ENCODE measurements at regions not wholly inside any gene's neighbourhood (a gene's known extent, or its start where the extent isn't known, plus 50 kb on each side); places are given as distances from the start of the nearest gene placed in this dataset.
"Not testable (repeated sequence)": the region's sequence is repeated elsewhere in the genome, so short reads cannot be mapped to it uniquely, and the experiment has no call there.

DNA sequence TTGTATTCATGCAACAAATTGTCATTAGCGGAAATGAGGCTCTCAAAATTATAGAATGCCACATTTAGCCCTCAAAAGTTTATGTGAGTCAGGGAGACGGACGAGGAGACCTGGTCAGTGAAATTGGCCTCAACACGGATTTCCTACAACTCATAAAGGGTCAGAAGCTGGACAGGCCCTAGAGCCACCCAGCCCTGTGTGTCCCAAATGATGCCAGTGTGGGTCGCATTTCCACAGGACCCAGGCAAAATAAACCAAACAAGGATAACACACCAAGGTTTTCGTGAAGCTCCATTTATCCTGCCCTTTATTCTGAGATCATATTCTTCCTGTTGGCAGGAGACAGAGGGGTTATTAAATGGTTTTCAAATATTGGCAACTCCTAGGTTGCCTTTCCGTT is 72.0 kb upstream of the COL5A1 start:
- Histone ChIP-seq H3K4me3 (no peak overlapping the region), H3K9me3 (no peaks in the 10 kb centered on the region), H3K4me1 (no peaks in the 10 kb centered on the region), H3K27ac (no peak overlapping the region), H3K27me3 (no peaks in the 10 kb centered on the region), H3K36me3 (no peaks in the 10 kb centered on the region)
- TF ChIP-seq, protein P1, sequence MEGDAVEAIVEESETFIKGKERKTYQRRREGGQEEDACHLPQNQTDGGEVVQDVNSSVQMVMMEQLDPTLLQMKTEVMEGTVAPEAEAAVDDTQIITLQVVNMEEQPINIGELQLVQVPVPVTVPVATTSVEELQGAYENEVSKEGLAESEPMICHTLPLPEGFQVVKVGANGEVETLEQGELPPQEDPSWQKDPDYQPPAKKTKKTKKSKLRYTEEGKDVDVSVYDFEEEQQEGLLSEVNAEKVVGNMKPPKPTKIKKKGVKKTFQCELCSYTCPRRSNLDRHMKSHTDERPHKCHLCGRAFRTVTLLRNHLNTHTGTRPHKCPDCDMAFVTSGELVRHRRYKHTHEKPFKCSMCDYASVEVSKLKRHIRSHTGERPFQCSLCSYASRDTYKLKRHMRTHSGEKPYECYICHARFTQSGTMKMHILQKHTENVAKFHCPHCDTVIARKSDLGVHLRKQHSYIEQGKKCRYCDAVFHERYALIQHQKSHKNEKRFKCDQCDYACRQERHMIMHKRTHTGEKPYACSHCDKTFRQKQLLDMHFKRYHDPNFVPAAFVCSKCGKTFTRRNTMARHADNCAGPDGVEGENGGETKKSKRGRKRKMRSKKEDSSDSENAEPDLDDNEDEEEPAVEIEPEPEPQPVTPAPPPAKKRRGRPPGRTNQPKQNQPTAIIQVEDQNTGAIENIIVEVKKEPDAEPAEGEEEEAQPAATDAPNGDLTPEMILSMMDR (IDR thresholded peaks at IDR 0.05) = no peak
- DNase-seq (no peak), ATAC-seq (no peak)
- intact Hi-C loops (cut with DNase I) = no loop called here

DNA sequence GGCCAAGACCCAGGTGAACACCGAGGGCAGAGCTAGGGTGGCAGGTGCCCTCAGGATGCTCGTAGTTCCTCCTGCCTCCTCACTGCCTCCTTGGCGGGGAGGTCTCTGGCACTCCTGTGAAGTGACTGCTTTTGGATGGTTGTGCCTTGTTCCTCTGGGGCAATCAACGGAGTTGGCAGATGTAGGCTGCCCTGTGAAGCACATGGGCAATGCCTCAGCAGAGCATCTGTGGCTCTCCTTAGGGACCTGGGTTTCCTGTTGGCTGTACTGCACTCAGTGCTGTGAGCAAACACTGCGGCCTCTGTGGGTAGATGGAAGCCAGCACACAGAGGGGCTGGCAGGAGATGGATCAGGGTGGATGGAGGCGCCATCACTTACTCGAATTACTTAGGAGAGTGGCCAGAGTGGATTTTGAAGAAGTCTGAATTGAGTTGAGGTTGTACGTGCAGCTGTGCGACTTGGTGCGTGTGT is 71.4 kb upstream of the COL5A1 start:
- H3K36me3 ChIP-seq = no peaks in the 10 kb centered on the region
- H3K4me3 ChIP-seq = no peak overlapping the region
- ATAC-seq = peak; percentile 25
- H3K27me3 ChIP-seq = no peaks in the 10 kb centered on the region
- H3K4me1 ChIP-seq = no peaks in the 10 kb centered on the region
- intact Hi-C loops (cut with DNase I) = no loop called here
- H3K27ac ChIP-seq = no peak overlapping the region
- DNase-seq = peak; percentile 38
- TF ChIP-seq, protein P1 (IDR thresholded peaks at IDR 0.05) = no peak
- H3K9me3 ChIP-seq = no peaks in the 10 kb centered on the region

- DNase-seq (peak; percentile 39), ATAC-seq (no peak)
- H3K27me3 ChIP-seq = no peaks in the 10 kb centered on the region
- no peaks in the 10 kb centered on the region for H3K36me3 ChIP-seq
- TF ChIP-seq, protein P1 (IDR thresholded peaks at IDR 0.05) = no peak
- intact Hi-C loops (cut with DNase I) = no loop called here
- H3K27ac ChIP-seq = no peak overlapping the region
- H3K4me1 ChIP-seq = no peaks in the 10 kb centered on the region
- H3K4me3 ChIP-seq = no peak overlapping the region
- no peaks in the 10 kb centered on the region for H3K9me3 ChIP-seq
Measured at GRCh38 chr9:134570711-134571325, 70.8 kb upstream of the COL5A1 start.

GRCh38 chr9:134571326-134571931 is 70.2 kb upstream of the COL5A1 start:
- H3K27me3 ChIP-seq = no peaks in the 10 kb centered on the region
- TF ChIP-seq, protein P1 (IDR thresholded peaks at IDR 0.05) = no peak
- H3K36me3 ChIP-seq = no peaks in the 10 kb centered on the region
- intact Hi-C loops (cut with DNase I) = no loop called here
- H3K4me3 ChIP-seq = no peak overlapping the region
- DNase-seq = peak; percentile 53
- H3K27ac ChIP-seq = no peak overlapping the region
- H3K9me3 ChIP-seq = no peaks in the 10 kb centered on the region
- no peaks in the 10 kb centered on the region for H3K4me1 ChIP-seq
- ATAC-seq = no peak

DNA sequence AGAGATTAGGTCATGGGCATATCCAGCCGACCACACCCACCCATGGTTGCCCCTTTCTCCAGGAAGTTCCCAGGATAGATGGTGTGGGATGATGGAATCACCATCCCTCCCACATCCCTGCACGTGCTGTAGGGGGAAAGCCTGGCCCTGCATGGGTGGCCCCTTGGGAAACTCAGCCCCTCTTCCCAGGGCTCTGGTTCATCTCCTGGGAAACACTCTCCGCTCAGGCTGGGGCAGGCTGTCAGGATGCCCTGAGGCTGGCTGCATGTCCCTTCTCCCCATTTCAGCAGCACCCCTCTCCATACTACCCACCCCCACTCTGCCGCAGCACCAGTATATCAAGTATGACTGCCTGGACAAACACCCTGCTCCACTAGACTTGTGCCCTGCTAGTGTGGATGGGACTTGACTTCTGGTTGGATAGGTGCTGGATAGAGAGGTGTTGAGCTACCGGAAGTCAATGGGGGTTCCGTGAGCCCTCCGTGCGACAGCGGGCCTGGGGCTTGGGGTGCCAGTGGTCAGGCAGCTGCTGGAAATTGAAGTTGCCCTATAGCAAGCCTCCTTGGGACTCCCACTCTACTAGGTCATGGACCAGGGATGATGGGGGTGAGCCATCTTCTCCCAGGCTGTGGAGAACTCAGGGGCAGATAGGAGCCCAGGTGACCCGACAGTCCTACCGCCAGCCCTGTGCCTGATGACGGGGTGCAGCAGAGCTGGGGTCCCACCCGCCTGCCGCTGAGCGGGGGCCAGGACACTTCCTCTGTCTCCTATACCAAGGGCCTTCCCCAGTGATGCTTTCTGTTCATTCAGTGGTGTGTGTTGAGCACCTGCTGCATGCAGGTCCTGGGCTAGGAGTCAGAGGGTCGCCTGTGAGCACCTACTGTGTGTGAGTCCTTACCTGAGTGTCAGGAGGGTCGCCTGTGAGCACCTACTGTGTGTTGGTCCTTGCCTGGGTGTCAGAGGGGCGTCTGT is 69.4 kb upstream of the COL5A1 start:
- no peaks in the 10 kb centered on the region for H3K27me3 ChIP-seq
- H3K4me1 ChIP-seq = no peaks in the 10 kb centered on the region
- TF ChIP-seq, protein P1 (IDR thresholded peaks at IDR 0.05) = no peak
- no peaks in the 10 kb centered on the region for H3K36me3 ChIP-seq
- H3K27ac ChIP-seq = no peak overlapping the region
- H3K9me3 ChIP-seq = no peaks in the 10 kb centered on the region
- DNase-seq (peak; percentile 58), ATAC-seq (peak; percentile 31)
- intact Hi-C loops (cut with DNase I) = no loop called here
- no peak overlapping the region for H3K4me3 ChIP-seq

DNA sequence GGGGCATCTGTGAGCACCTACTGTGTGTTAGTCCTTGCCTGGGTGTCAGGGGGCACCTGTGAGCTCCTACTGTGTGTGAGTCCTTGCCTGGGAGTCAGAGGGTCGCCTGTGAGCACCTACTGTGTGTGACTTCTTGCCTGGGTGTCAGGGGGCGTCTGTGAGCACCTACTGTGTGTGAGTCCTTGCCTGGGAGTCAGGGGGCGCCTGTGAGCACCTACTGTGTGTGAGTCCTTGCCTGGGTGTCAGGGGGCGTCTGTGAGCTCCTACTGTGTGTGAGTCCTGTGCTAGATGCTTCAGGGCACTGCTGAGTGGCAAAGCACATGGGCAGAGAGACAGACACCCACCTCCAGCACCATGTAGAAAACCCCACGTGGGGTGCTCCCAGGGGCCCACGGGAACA is 66.9 kb upstream of the COL5A1 start:
- H3K36me3 ChIP-seq; H3K9me3 ChIP-seq; H3K4me1 ChIP-seq; ATAC-seq; H3K27ac ChIP-seq; intact Hi-C loops (cut with DNase I); H3K4me3 ChIP-seq: not testable (repeated sequence)
- H3K27me3 ChIP-seq = peaks cover 10% of the 10 kb centered on the region
- peak; percentile 7 for DNase-seq
